HepG2 (cell line): ENCODE measurements at regions not wholly inside any gene's neighbourhood (a gene's known extent, or its start where the extent isn't known, plus 50 kb on each side); places are given as distances from the start of the nearest gene placed in this dataset.

Source experiments
- AKNA ChIP-seq: sonication (generic); formaldehyde crosslinking; IDR thresholded peaks from 2 replicates; pipeline ENCODE4 v1.4.0; 2020; ENCODE audit warnings: missing genetic modification reagents, borderline replicate concordance
- FOXA3 ChIP-seq: IDR thresholded peaks from 2 replicates; pipeline ENCODE4 v1.6.1; 2016; ENCODE audit warnings: missing genetic modification reagents, missing compliant biosample characterization
- FOXP4 ChIP-seq: sonication (generic); formaldehyde crosslinking; IDR thresholded peaks from 2 replicates; pipeline ENCODE4 v1.4.0; 2020; ENCODE audit warnings: missing genetic modification reagents
- KLF12 ChIP-seq: sonication (generic); formaldehyde crosslinking; IDR thresholded peaks from 2 replicates; pipeline ENCODE4 v1.4.0; 2020; ENCODE audit warnings: missing genetic modification reagents, borderline replicate concordance
- MAFF ChIP-seq: IDR thresholded peaks from 2 replicates; pipeline ENCODE4 v1.6.1; 2011; ENCODE audit warnings: low read depth, low read length, improper control_type of control experiment
- MEIS2 ChIP-seq: sonication (generic); formaldehyde crosslinking; IDR thresholded peaks from 2 replicates; pipeline ENCODE4 v1.9.0; 2021; ENCODE audit warnings: mild to moderate bottlenecking, missing genetic modification reagents
- SOX6 ChIP-seq, 2 experiments: fragments of 450-650 bp in 1 of 2; sonication (generic) in 1 of 2; formaldehyde crosslinking in 1 of 2; IDR thresholded peaks; 2 replicates each; pipeline versions ENCODE4 v1.4.0 to v1.6.1; 2017 to 2020; ENCODE audit warnings: antibody characterized with exemption in 1 of 2, mild to moderate bottlenecking in 1 of 2, missing genetic modification reagents in 1 of 2
- ZKSCAN8 ChIP-seq: IDR thresholded peaks from 2 replicates; pipeline ENCODE4 v1.6.1; 2016; ENCODE audit warnings: borderline replicate concordance, missing genetic modification reagents, missing compliant biosample characterization
- ZNF646 ChIP-seq: sonication (generic); formaldehyde crosslinking; IDR thresholded peaks from 2 replicates; pipeline ENCODE4 v1.9.0; 2021; ENCODE audit warnings: mild to moderate bottlenecking, missing genetic modification reagents
- ZNF710 ChIP-seq: sonication (generic); formaldehyde crosslinking; IDR thresholded peaks from 2 replicates; pipeline ENCODE4 v1.5.0; 2020; ENCODE audit warnings: mild to moderate bottlenecking, missing genetic modification reagents, borderline replicate concordance

GRCh38 chr9:134215699-134216448, 51.5 kb upstream of the RNU6ATAC start (continued):
- TF ChIP-seq MEIS2 (CRISPR knock-in tag) (peak; percentile 39), FOXA3 (CRISPR knock-in tag) (peak; percentile 58), AKNA (no peak), ZNF646 (CRISPR knock-in tag) (0 out of 2 replicates have a peak, but pooled peaks have one; percentile 52), ZNF710 (CRISPR knock-in tag) (peak; percentile 80), FOXP4 (peak; percentile 74), KLF12 (CRISPR knock-in tag) (peak; percentile 53; the same call in 1 of the 2 replicates), SOX6 (IDR thresholded peaks at IDR 0.05) (no peak), SOX6 (CRISPR knock-in tag; IDR thresholded peaks at IDR 0.05) (0 out of 2 replicates have a peak, but pooled peaks have one; percentile 19), MAFF (peak; percentile 65), ZKSCAN8 (CRISPR knock-in tag) (0 out of 2 replicates have a peak, but pooled peaks have one; percentile 11)
